HT-29 (cell line): ENCODE measurements at regions not wholly inside any gene's neighbourhood (a gene's known extent, or its start where the extent isn't known, plus 50 kb on each side); places are given as distances from the start of the nearest gene placed in this dataset.
A peak's percentile ranks its signal among the peaks of the same experiment; 100 is the strongest.

Experiments
- DNase-seq: peaks from one replicate; pipeline ENCODE4 v3.0.0-alpha.2; 2015; ENCODE audit warnings: low spot score

- no peak for DNase-seq
Observed at GRCh38 chr2:16413947-16414346, 251.7 kb downstream of the CYRIA start.

DNA sequence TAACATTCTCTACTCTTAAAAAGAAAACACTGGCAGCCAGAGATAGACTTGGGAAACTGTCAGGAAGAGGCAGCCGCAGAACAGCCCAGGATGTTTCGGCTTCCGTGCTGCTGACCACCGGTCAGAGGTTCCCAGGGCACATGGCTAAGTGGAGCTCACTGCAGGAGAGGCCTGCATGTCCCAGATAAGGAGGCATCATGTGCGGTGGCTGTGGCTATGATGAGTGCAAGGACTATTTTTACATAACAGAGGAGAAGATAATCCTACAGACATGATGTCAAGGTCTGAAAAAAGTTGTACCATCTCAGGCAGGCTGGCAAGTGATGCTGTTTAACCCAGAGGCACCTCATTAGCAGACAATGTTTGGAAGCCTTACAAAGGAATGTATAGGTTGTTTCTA, 252.3 kb downstream of the CYRIA start:
- no peak for DNase-seq

DNA sequence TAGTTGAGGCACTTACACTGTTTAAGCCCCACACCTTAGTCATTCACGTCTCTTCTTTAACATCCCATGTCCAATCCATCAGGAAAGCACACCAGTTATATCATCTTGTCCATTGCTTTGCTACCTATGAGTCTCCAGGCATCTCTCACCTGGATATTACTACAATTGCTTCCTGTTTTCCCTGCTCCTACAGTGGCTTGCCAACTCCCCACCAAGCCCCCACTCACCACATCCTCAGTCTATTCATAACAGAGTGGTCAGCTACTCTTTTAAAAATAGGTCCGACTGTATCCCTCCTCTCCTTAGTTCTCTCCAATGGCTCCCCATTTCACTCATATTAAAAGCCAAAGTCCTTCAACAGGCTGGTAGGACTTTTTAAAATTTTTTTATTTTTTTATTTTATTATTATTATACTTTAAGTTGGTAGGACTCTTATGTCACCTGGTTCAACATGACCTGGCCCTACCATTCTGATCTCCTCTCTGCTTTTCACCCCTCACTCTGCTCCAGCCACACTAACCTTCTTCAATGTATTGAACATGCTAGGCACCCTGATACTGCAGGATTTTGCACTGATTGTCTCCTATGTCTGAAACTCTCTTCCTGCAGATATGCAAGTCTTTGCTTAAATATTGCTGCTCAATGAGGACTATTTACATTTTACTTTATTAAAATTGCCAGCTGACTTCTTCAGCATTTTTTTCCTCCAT, 253.2 kb downstream of the CYRIA start:
- no peak for DNase-seq

DNA sequence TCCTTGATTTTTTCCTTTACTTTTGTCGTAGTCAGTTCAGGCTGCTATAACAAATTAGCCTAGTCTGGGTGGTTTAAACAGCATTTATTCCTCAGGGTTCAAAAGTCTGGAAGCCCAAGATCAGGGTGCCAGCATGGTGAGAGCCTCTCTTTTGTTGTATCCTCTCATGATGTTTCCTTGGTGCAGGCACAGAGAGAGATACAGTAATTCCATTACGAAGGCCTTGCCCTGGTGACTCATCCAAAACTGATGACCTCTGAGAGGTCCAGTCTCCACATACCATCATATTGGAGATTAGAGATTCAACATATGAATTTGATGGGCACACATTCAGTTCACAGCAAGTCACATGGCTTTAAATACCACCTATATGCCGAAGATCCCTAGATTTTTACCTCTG, 253.8 kb downstream of the CYRIA start:
- DNase-seq, result no peak

- no peak for DNase-seq
Observed at GRCh38 chr2:16409849-16410248, 255.8 kb downstream of the CYRIA start.

DNA sequence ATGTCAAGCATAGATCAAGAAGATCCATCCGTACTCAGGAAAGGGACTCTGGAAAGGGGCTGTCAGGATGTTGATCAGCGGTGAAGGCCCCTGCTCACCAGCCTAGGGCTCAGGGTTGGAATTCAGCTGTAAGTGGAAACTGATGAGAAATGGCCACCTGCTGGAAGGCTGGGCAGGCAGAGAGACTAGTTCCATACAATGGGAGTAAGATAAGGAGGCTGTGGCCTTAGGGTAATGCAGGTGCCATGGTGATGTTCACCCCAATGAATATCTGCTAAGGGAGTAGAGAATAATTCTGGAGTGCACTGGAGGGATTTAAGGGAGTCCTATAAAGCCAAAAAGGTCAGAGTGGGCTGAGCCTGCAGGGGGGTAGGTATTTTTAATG, 256.6 kb downstream of the CYRIA start:
- no peak for DNase-seq

DNA sequence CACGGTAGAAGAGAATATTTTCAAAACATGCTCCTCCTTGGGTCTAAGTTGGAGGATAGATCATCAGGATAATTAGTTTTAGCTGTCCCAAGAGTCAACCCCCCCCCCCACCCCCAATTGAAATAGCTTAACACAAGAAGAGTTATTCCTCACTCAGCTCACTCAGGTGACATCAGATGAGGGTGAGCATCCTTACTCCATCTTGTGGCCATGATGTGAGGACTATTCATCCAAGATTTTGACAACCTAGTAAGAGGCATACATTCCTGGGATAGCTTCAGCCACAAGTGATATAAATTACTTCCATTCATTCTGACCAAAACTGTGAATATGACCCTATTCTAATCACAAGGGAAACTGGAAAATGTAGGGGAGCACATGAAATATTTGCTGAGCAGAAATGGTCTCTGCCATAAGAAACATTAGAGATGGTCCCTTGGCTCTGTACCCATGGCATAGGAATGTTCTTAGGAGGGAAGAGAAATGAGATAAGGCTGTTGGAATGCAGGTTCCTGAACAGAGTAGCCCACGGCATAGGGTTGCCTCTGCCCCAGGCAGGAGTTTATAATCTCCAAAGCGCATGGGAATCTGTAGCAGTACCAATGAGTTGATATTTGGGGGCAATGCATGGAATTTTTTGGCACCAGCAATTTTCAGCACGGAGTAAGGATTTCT, 257.2 kb downstream of the CYRIA start:
- DNase-seq, result no peak

DNA sequence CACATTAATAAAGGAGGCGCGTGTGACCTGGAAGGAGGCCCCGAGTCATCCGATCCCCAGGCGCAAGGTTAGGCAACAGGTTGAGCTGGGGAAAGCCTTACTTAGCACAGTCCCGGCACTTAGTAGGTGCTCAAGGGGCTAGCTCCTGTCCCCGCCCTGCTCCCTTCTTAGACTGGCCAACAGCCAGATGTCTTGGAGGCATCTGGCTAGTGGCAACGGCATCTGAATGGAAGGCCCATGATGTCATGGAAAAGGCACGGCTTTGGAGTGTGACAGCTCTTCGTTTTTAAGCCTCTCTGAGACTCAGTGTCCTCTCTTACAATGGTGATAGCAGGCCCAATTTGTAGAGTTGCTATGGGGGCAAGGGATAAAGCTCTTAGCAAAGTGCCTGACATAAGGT, 258.3 kb downstream of the CYRIA start:
- no peak for DNase-seq

GRCh38 chr2:16406496-16407289, 258.9 kb downstream of the CYRIA start:
- no peak for DNase-seq

DNA sequence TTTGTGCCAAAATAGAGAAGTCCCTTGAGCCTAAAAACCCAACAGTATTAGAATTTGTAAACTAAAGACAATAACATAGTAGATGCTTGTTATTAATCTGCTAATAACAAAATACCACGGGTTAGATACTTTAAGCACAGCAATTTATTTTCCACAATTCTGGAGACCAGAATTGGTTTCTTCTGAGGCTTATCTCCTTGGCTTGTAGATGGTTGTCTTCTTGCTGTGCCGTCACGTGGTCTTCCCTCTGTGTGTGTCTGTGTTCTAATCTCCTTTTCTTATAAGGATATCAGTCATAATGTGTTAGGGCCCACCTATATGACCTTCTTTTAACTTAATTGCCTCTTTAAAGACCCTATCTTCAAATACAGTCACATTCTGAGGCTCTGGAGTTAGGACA, 260.1 kb downstream of the CYRIA start:
- no peak for DNase-seq

GRCh38 chr2:16404551-16405300, 260.9 kb downstream of the CYRIA start:
- no peak for DNase-seq

DNA sequence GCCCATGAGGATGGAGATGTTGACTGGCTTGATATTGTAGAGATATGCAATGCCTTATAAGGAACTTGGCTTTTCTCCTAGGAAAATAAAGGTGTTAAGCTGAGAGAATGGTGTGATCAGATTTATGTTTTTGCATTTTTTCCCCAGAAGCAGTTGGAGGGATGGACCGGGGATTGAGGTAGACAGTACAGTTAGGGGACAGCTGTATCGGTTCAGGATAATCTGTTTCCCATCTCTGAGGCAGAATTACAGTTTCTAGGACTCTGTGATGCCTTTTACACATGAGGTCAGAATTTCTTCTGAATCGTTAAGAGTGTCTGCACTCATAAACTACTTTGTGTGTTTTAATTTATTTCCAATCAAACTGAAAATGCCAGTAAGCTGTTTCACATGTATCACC, 261.5 kb downstream of the CYRIA start:
- no peak for DNase-seq

GRCh38 chr2:16402891-16403290, 262.7 kb downstream of the CYRIA start:
- DNase-seq, result no peak

- no peak for DNase-seq
Observed at GRCh38 chr2:16401761-16402300, 263.8 kb downstream of the CYRIA start.

DNA sequence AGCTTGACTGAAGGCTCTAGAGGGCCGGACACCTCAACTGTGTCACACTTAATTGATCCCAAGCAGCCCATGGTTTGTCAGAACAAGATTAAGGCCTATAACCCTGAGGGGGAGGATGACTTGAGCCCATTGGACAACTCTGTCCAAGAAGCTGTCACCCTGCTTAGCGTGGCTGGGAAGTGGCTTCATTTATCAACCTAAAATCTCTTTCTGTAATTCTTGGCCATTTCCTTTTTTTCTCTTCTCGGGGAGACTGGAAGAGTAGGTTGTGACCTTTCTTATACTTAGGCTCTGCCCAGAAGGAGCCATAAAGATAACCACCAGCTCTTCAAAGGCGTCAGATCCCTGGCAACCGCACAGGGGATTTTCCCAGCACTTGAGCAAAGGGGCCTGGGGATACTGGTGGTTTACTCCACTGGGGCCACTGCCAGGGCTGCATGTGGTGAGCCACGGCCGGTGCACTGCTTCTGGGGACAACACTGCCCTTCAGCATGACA, 265.5 kb downstream of the CYRIA start:
- peak; percentile 45 for DNase-seq

DNA sequence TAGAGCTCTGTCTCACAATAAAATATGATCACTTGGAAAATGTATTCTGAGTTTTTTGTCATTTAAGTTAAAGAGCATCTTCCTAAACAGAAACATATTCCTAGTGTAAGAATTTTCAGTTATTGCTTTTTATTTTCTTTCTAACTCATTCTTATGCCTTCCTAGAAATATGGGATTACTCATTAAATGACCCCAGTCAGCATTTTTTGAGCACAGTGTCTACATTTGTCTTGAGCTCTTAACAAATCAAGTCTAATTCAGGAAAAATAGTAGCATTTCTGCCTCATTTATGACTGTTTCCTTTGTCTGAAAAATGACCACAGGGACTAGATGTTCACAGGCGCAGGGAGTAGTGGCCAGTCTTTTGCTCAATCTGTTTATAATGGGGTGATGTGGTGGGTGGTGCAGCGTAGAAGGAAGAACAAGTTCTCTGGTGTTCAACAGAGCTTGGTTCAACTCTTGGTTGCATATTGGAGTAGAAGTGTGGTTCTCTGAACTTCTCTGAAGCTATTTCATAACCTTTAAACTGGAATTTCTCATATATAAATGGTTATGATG, 267.1 kb downstream of the CYRIA start:
- DNase-seq, result no peak

- DNase-seq, result no peak
Observed at GRCh38 chr2:16397681-16398475, 267.8 kb downstream of the CYRIA start.

DNA sequence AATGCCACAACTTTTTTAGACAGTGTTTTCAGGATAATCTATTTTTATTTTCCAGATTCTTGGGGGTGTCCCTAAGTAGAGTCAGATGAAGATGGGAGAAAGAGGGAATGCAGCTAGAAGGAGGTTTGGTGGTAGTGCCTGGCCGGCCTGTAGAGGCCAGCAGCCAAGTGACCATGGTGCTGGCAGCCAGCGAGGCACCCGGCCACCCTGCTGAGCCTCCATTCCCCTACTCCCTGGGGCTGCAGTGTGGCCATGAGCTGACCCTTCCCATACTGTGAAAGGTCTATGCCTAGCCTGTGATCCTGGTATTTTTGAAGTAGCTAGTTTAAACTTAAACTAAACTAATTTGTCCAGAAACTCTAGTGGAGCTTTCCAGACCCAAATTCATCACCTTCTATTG, 268.6 kb downstream of the CYRIA start:
- DNase-seq, result no peak

- DNase-seq, result no peak
Observed at GRCh38 chr2:16396171-16396570, 269.5 kb downstream of the CYRIA start.

DNA sequence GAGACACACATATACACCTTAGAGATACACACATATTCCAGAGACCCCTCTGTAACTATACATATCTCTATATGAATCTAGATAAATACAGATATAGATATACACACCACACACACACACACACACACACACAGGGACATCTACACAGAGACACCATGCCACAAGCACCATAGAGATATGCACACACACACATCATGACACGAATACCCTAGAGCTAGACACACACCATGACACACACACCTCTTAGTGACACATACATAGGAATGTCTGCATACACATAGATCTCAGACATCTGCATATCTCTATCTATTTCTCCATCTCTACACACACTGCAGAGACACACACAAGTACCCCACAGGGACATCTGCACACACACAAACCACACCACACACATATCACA, 270.0 kb downstream of the CYRIA start:
- DNase-seq, result no peak
